Neutrophil (primary cell): ENCODE measurements at regions not wholly inside any gene's neighbourhood (a gene's known extent, or its start where the extent isn't known, plus 50 kb on each side); places are given as distances from the start of the nearest gene placed in this dataset.
"Not testable (repeated sequence)": the region's sequence is repeated elsewhere in the genome, so short reads cannot be mapped to it uniquely, and the experiment has no call there.

Source experiments
- H3K27ac ChIP-seq: fragments of 200-600 bp; sonication (generic); 2 replicates; pipeline ENCODE4 v1.5.1; 2016; ENCODE audit warnings: mild to moderate bottlenecking, moderate library complexity
- H3K27me3 ChIP-seq: fragments of 200-600 bp; sonication (generic); 2 replicates; pipeline ENCODE4 v1.6.0; 2016; ENCODE audit warnings: mild to moderate bottlenecking
- H3K36me3 ChIP-seq: fragments of 200-600 bp; sonication (generic); 2 replicates; pipeline ENCODE4 v1.5.1; 2017
- H3K4me1 ChIP-seq, 2 experiments: fragments of 200-600 bp in 1 of 2; sonication (generic) in 1 of 2; 1 replicate in 1 of 2; 2 replicates in 1 of 2; pipeline versions ENCODE4 v1.5.1 to v1.6.1; 2013 to 2016; ENCODE audit warnings: low read depth in 1 of 2, low read length in 1 of 2, mild to moderate bottlenecking in 1 of 2, moderate library complexity in 1 of 2; ENCODE audit not compliant: control insufficient read depth in 1 of 2, insufficient read depth in 1 of 2
- H3K4me3 ChIP-seq, 2 experiments: fragments of 200-600 bp in 1 of 2; sonication (generic) in 1 of 2; 1 replicate in 1 of 2; 2 replicates in 1 of 2; pipeline ENCODE4 v1.5.1; 2013 to 2016; ENCODE audit warnings: low read depth in 1 of 2, low read length in 1 of 2, mild to moderate bottlenecking in 1 of 2, moderate library complexity in 1 of 2
- H3K9me3 ChIP-seq: fragments of 200-600 bp; sonication (generic); 2 replicates; pipeline ENCODE4 v1.5.1; 2016
- CTCF ChIP-seq: fragments of 200-600 bp; sonication (generic); IDR thresholded peaks from 2 replicates; pipeline ENCODE4 v1.5.1; 2016; ENCODE audit warnings: antibody characterized with exemption

- no peaks in the 10 kb centered on the region for H3K36me3 ChIP-seq
- H3K4me1 ChIP-seq = peaks cover 0 to 5% of the 10 kb centered on the region in 2 experiments
- no peaks in the 10 kb centered on the region for H3K9me3 ChIP-seq
- no peak overlapping the region for H3K27ac ChIP-seq
- no peak overlapping the region for H3K4me3 ChIP-seq
- H3K27me3 ChIP-seq = no peaks in the 10 kb centered on the region
- no peak for TF ChIP-seq CTCF
Measured at GRCh38 chr3:48069339-48069738, 53.1 kb upstream of the MAP4 start.

GRCh38 chr3:48068886-48069285 lies 52.7 kb upstream of the MAP4 start:
- Histone ChIP-seq H3K4me1 (peaks cover 0 to 5% of the 10 kb centered on the region in 2 experiments), H3K27me3 (no peaks in the 10 kb centered on the region), H3K9me3 (no peaks in the 10 kb centered on the region), H3K36me3 (no peaks in the 10 kb centered on the region), H3K4me3 (no peak overlapping the region), H3K27ac (no peak overlapping the region)
- TF ChIP-seq CTCF = no peak

- not testable (repeated sequence) for H3K9me3 ChIP-seq, H3K4me1 ChIP-seq, H3K27ac ChIP-seq, H3K4me3 ChIP-seq, H3K36me3 ChIP-seq, H3K27me3 ChIP-seq
Measured at GRCh38 chr3:48068320-48068719, 52.1 kb upstream of the MAP4 start.

- Histone ChIP-seq H3K4me1 (no peaks in the 10 kb centered on the region), H3K27me3 (no peaks in the 10 kb centered on the region), H3K4me3 (no peak overlapping the region), H3K9me3 (no peaks in the 10 kb centered on the region), H3K27ac (no peak overlapping the region), H3K36me3 (no peaks in the 10 kb centered on the region)
- TF ChIP-seq CTCF = no peak
Measured at GRCh38 chr3:48067271-48067670, 51.1 kb upstream of the MAP4 start.
